ENCODE measurements at regions not wholly inside any gene's neighbourhood (a gene's known extent, or its start where the extent isn't known, plus 50 kb on each side); places are given as distances from the start of the nearest gene placed in this dataset.
"Not testable (repeated sequence)": the region's sequence is repeated elsewhere in the genome, so short reads cannot be mapped to it uniquely, and the experiment has no call there.

- in situ Hi-C loops (cut with HindIII; ENCODE audit: low sequenced_read_pairs) = no loop called here
Measured at GRCh38 chr1:30466610-30467009, 256.8 kb downstream of the MATN1 start.

DNA sequence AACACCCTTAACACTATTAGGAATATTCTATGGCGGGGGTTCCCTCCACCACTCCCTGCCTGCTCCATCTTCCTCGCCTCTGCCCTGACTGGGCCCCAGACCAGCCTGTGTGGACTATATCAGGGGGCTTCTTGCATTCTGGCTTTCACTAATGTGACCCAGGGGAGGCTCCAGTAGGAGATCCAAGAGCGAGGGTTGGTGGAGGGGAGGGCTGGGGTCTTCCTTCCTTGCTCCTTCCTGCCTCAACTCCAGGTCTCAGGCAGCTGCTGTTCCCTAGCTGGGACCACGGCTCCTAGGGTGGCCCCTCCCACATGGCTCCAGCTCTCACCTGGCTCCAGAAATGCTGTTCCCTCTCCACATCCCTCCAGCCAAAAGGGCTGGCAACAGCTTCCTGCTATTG lies 257.4 kb downstream of the MATN1 start:
- in situ Hi-C loops (cut with HindIII; ENCODE audit: low sequenced_read_pairs) = no loop called here

DNA sequence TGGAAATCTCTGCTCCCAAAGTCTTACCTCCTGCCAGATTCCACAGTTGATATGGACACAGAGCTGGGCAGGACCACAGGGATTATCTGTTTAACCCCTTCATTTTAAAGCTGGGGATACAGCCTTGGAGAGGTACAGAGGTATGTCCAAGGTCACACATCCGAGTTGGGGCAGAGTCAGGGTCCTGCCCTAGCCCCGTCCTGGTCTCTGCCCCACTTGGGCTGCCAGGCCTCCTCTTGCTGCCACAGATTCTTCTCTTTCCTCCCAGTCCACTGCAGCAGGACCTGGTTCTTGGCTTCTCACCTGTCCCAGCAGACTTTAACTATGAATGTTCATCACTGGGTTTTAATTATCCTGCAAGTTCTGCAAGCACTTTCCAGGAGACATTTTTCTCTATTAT lies 258.3 kb downstream of the MATN1 start:
- in situ Hi-C loops (cut with HindIII; ENCODE audit: low sequenced_read_pairs) = no loop called here

- in situ Hi-C loops (cut with HindIII; ENCODE audit: low sequenced_read_pairs) = no loop called here
Measured at GRCh38 chr1:30464187-30464617, 259.2 kb downstream of the MATN1 start.

GRCh38 chr1:30462826-30463425 lies 260.5 kb downstream of the MATN1 start:
- in situ Hi-C loops (cut with HindIII; ENCODE audit: low sequenced_read_pairs) = no loop called here

GRCh38 chr1:30462166-30462565 lies 261.2 kb downstream of the MATN1 start:
- in situ Hi-C loops (cut with HindIII; ENCODE audit: low sequenced_read_pairs) = no loop called here

- in situ Hi-C loops (cut with HindIII; ENCODE audit: low sequenced_read_pairs) = no loop called here
Measured at GRCh38 chr1:30461640-30462039, 261.7 kb downstream of the MATN1 start.

DNA sequence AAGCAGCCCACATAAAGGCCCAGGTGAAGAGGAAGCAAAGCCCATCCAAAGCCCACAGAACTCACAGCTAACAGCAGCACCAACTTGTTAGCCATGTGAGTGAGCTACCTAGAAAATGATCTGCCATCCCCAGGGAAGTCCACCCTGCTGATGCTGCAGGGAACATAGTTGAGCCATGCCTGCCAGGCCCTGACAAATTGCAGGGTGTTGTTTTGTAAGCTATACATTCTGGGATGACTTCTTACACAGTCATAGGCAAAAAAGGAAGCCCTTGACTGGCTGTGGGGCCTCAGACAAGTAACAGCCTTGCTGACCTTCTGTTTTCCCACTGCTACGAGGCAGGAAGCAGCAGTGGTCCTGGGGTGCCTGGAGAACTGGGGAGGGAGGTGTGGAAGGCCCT lies 262.7 kb downstream of the MATN1 start:
- in situ Hi-C loops (cut with HindIII; ENCODE audit: low sequenced_read_pairs) = no loop called here

GRCh38 chr1:30458730-30459485 lies 264.5 kb downstream of the MATN1 start:
- in situ Hi-C loops (cut with HindIII; ENCODE audit: low sequenced_read_pairs) = not testable (repeated sequence)

GRCh38 chr1:30452925-30453324 lies 270.5 kb downstream of the MATN1 start:
- in situ Hi-C loops (cut with HindIII; ENCODE audit: low sequenced_read_pairs) = no loop called here

DNA sequence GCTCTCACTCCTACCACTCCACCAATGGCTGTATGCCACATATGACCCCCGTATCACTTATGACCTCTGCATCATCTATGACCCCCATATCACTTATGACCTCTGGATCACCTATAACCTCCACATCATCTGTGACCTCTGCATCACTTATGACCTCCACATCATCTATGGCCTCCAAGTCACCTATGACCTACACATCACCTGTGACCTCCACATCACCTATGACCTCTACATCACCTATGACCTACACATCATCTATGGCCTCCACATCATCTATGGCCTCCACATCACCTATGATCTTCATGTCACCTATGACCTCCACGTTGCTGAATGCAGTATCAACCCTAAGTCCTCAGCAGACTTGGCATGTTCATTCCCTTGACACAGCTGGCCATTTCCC lies 271.2 kb downstream of the MATN1 start:
- in situ Hi-C loops (cut with HindIII; ENCODE audit: low sequenced_read_pairs) = no loop called here

DNA sequence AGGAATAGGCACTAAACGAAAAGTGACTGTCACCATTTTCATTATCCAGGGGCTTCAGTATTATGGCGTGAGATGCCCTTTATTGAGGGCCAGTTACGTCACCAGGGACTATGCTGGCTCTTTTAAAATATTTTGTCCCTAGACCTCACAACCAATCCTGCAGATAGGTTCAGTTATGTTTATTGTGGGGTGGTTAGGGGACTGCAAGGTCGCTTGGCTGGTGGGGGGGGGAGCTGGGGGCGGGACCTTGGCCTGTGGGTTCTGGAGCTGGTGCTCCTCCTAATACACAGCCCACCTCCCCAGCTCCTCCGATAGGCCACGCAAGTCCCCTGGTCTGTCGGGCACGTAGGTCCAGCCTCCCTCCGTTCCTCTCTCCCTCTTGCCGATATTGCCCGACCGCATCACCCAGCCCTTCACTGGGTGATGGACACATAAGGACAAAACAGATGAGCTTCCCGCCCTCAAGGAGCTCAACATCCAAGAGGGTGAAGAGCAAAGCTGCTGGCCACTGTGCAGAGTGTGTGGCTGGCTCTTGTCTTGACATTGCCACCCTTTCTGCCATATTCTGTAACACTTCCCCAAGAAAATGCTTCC lies 271.8 kb downstream of the MATN1 start:
- in situ Hi-C loops (cut with HindIII; ENCODE audit: low sequenced_read_pairs) = no loop called here

GRCh38 chr1:30450818-30451233 lies 272.6 kb downstream of the MATN1 start:
- in situ Hi-C loops (cut with HindIII; ENCODE audit: low sequenced_read_pairs) = no loop called here

DNA sequence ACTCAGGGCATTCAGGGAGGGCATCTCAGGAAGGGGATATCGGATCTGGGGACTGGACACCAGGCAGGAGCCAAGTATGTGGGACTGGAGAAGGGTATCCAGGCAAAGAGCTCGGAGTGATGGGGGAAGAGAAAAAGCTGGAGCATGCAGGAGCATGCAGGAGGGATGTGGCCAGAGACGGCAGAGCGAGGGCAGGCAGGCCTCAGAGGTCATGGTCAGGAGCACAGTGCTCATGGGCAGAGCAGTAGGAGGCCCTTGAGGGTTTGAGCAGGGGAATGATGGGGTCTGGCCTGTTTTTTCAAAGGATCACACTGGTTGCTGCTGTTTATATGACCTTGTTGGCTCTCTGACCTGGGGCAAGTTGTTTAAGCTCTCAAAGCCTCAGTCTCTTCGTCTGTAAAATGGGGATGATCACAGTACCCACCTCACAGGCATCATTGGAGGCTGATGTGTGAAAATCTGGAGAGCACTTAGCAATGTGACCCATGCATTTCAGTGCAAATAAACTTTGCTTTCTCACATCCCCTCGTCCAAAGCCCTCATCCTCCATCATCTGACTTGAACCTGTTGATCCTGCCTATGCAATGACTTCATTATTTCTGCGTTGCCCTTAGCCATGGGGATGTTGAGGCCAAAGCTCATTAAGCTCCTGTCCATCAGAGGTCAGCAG lies 273.1 kb downstream of the MATN1 start:
- in situ Hi-C loops (cut with HindIII; ENCODE audit: low sequenced_read_pairs) = no loop called here

GRCh38 chr1:30449428-30450147 lies 273.8 kb downstream of the MATN1 start:
- in situ Hi-C loops (cut with HindIII; ENCODE audit: low sequenced_read_pairs) = loop anchor here (25.0 kb wide), 1 partner anchor 212 kb away; no protein-coding TSS in a partner anchor

DNA sequence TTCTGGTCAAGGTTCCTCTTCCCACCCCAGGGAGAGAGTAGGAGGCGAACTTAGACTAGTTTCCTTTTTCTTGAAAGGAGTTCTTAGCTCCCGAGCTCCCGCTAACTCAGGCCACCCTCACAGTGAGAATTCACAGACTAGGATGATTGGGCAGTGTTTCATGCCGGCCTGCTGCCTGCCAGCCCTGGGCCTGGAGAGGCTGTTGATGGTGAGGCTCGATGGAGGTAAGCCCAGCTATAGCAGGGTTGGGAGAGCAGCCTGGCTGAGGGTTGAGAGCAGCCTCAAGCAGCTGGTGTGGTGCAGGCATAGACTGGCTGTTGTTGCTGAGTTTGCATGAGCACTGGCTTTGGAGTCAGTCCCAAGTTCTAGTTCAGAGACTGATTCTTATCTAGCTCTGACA lies 274.4 kb downstream of the MATN1 start:
- in situ Hi-C loops (cut with HindIII; ENCODE audit: low sequenced_read_pairs) = loop anchor here (25.0 kb wide), 1 partner anchor 212 kb away; no protein-coding TSS in a partner anchor

GRCh38 chr1:30447701-30448100 lies 275.7 kb downstream of the MATN1 start:
- in situ Hi-C loops (cut with HindIII; ENCODE audit: low sequenced_read_pairs) = loop anchor here (25.0 kb wide), 1 partner anchor 210 kb away; no protein-coding TSS in a partner anchor

DNA sequence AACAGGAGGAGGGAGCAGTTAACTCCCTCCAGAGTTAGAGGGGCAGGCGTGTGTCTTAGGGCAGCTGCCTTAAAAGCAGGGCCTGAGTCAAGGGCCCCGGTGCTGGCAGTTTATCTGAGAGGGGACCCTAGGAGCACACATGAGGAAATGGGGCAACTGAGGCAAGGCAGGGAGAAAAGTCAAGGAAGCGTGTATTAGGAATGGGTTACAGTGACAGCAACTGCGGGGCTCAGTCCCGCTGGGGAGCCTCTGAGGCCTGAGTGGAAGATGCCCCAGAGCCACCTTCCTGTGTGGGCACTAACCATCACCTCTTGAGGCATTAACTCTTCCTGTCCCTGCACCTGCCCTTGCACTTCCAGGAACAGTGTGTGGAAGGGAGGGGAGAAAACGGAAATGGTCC lies 276.3 kb downstream of the MATN1 start:
- in situ Hi-C loops (cut with HindIII; ENCODE audit: low sequenced_read_pairs) = loop anchor here (25.0 kb wide), 1 partner anchor 210 kb away; no protein-coding TSS in a partner anchor

DNA sequence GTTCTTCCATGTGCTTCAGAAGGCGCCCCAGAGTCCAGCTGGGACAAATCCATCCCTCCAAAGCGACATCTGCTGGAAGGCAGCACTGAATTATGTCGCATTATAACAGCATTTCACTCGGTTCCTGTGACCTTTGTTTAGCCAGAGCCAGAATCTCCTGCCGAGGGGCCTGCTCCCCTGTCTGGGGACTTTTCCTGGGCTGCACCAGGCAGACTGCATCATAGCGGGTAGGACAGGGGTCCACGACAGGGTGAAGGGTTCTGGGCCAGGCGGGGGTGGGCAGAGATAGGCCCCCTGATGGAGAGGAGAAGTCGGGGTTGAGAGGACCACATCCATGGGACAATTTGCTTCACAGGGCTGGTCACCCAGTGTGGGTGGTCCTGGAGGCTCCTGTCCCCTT lies 276.9 kb downstream of the MATN1 start:
- in situ Hi-C loops (cut with HindIII; ENCODE audit: low sequenced_read_pairs) = loop anchor here (25.0 kb wide), 1 partner anchor 209 kb away; no protein-coding TSS in a partner anchor

GRCh38 chr1:30446095-30446494 lies 277.3 kb downstream of the MATN1 start:
- in situ Hi-C loops (cut with HindIII; ENCODE audit: low sequenced_read_pairs) = loop anchor here (25.0 kb wide), 1 partner anchor 209 kb away; no protein-coding TSS in a partner anchor
